WI38 (cell line): ENCODE measurements at regions not wholly inside any gene's neighbourhood (a gene's known extent, or its start where the extent isn't known, plus 50 kb on each side); places are given as distances from the start of the nearest gene placed in this dataset.

ENCODE experiments used
- H3K4me3 ChIP-seq: 2 replicates; pipeline ENCODE4 v1.5.1; 2011; ENCODE audit warnings: low read depth, mild to moderate bottlenecking, control low read depth, low read length
- TF ChIP-seq, protein P1 (sequence below): IDR thresholded peaks from 2 replicates; pipeline ENCODE4 v1.5.1; 2012; ENCODE audit warnings: low read depth, mild to moderate bottlenecking, control low read depth, low read length

DNA sequence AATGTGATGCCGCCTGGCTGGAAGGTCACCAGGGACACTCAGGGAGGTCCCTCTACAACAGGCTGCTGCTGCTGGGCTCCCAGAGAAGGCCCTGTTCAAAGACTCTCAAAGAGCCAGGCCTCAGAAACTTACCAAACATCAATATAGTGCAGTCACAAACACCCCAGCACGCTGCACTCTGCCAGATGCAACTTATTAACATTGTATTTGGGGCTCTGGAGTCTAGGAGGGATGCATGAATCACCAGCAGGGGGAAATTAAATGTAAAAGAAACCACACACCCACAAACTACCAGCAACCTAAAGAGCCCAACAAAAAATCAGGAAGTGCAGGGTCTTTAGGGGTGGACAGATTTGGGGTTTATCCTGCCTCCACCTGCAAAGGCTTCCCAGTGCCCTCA, 74.6 kb upstream of the SPATA12 start:
- TF ChIP-seq, protein P1, sequence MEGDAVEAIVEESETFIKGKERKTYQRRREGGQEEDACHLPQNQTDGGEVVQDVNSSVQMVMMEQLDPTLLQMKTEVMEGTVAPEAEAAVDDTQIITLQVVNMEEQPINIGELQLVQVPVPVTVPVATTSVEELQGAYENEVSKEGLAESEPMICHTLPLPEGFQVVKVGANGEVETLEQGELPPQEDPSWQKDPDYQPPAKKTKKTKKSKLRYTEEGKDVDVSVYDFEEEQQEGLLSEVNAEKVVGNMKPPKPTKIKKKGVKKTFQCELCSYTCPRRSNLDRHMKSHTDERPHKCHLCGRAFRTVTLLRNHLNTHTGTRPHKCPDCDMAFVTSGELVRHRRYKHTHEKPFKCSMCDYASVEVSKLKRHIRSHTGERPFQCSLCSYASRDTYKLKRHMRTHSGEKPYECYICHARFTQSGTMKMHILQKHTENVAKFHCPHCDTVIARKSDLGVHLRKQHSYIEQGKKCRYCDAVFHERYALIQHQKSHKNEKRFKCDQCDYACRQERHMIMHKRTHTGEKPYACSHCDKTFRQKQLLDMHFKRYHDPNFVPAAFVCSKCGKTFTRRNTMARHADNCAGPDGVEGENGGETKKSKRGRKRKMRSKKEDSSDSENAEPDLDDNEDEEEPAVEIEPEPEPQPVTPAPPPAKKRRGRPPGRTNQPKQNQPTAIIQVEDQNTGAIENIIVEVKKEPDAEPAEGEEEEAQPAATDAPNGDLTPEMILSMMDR, result no peak
- no peak overlapping the region for H3K4me3 ChIP-seq

DNA sequence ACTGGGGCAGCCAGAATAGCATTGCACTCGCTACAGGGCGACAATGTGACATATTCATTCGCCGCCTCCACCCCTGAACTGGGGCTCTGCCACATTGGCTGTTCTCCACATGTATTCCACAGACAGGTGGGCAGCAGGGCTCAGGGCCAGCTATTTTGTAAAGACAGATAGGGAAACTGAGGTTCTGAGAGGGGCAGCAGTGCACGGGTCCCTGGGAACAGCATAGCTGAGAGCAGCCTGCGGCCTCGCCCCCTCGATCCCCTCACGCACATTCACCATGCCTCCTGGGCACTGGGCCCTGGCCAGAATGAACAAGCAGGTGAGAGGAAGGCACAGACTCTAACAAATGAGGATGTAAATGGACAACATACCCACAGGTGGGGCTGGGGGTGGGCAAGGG, 75.0 kb upstream of the SPATA12 start:
- H3K4me3 ChIP-seq, result no peak overlapping the region
- TF ChIP-seq, protein P1, result no peak

DNA sequence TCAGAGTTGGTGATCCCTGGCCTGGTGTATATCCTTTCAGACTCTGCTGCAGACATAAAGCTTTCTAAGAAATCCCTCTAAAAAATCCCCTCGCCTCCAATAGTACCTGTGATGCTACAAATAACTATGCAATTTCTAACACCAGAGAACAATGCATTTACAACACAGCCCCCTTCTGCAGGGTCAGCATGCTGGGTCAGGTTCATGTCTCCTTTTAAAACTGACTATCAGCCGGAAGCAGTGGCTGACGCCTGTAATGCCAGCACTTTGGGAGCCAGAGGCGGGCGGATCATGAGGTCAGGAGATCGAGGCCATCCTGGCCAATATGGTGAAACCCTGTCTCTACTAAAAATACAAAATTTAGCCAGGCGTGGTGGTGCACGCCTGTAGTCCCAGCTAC, 77.0 kb upstream of the SPATA12 start:
- TF ChIP-seq, protein P1, result no peak
- no peak overlapping the region for H3K4me3 ChIP-seq

DNA sequence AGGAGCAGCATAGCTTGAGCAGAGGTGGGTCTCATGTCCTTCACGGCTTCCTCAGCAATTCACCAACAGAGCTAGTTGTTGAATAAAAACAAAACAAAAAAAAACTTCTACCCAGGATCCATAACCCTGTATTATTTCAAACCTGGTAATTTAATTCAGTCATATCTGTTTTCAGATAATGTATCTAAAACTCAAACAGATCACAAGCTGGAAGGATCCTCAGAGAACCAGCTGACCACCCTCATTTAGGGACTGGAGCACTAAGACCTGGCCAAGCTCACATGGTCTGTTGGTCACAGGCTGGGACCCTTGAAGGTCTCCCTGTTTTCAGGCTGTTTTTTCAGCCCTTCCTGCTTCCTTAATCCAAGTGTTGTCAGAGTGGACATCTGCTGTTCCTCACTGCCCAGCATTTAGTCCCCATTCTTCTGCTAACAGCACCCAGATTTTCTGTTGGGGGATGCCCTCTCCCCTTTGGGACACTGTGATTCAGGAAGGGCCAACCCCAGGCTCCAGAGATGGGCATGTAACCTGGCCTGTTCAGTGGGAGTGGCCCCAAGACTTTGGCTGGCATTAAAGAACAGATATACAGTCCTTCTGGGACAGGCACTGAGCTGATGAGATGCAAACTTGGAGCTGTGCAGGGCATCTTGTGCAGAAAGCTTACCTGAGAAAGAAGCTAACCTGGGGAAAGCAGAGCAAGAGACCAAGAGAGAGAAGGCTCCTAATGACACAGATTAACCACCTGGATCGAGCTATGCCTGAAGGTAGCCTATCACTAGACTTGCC, 78.8 kb upstream of the SPATA12 start:
- TF ChIP-seq, protein P1, result no peak
- no peak overlapping the region for H3K4me3 ChIP-seq

DNA sequence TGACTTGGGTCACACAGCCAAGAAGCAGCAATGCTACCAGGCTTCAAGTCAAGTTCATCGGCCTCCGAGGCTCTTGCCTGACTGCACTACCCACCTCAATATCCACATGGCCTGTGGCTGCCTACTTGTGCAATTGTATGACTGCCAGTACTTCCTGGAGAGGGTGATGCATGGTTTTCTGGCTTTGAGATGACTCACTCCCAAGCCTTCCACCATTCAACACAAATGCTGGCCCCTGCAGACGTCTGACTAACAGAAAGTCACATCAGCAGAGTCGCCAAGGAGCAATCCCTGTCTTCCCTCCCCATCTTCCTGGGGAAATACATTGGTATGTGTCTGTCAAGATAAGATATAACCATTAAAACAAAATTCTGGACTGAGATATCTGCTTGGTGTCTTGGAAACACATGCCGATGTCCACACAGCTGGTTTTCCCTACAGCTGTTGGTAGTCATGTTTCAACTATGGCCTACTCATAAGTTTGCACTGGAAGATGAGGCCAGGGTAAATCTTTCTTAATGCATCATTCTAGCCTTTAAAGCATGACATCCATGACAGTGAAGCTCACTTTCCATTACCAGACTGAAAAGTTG, 79.6 kb upstream of the SPATA12 start:
- TF ChIP-seq, protein P1, result no peak
- H3K4me3 ChIP-seq, result no peak overlapping the region

DNA sequence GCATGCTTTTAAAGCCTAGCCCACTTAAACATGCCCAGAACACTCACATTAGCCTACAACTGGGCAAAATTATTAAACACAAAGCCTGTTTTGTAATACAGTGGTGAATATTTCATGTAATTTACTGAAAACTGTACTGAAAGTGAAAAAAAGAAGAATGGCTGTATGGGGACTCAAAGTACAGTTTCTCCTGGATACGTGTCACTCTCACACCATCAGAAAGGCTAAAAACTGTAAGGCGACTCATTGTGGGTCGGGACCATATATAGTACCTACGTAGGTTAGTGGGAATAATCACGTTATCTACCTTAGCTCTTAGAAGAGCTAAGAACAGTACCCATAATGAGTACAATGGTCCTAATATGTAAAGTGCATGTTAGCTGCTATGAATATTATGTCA, 80.2 kb upstream of the SPATA12 start:
- no peak overlapping the region for H3K4me3 ChIP-seq
- TF ChIP-seq, protein P1, result no peak

DNA sequence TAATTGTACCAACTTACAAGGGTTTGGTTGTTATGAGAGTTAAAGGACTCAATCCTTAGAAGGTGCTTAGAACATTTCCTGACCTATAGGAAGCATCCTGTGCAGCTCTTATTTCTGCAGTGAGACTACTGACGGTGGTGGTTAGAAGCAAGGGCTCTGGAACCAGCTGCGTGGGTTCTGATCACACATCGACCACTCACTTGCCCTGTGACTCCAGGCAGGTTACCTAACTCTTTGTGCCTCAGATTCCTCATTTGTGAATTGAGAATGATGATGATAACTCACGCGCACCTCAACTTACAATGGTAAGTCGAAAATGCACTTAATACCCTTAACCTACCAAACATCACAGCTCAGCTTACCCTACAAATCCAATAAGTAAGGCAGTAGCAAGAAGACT, 80.7 kb upstream of the SPATA12 start:
- TF ChIP-seq, protein P1, result no peak
- no peak overlapping the region for H3K4me3 ChIP-seq
